Ectodermal cell (in vitro differentiated cells): ENCODE measurements at regions not wholly inside any gene's neighbourhood (a gene's known extent, or its start where the extent isn't known, plus 50 kb on each side); places are given as distances from the start of the nearest gene placed in this dataset.
"Not testable (repeated sequence)": the region's sequence is repeated elsewhere in the genome, so short reads cannot be mapped to it uniquely, and the experiment has no call there.

Experiments
- H3K27ac ChIP-seq: 2 replicates; pipeline ENCODE4 v1.7.0; 2013; ENCODE audit warnings: mild to moderate bottlenecking, low read depth, low read length; ENCODE audit not compliant: insufficient read depth, poor library complexity, severe bottlenecking
- H3K27me3 ChIP-seq: 2 replicates; pipeline ENCODE4 v1.7.0; 2013; ENCODE audit warnings: mild to moderate bottlenecking, low read length; ENCODE audit not compliant: insufficient read depth, control insufficient read depth, poor library complexity, severe bottlenecking
- H3K36me3 ChIP-seq: one replicate; pipeline ENCODE4 v1.7.0; 2013; ENCODE audit warnings: low read length; ENCODE audit not compliant: control insufficient read depth, insufficient read depth
- H3K4me1 ChIP-seq: one replicate; pipeline ENCODE4 v1.7.0; 2013; ENCODE audit warnings: low read length; ENCODE audit not compliant: control insufficient read depth, insufficient read depth
- H3K4me3 ChIP-seq: 2 replicates; pipeline ENCODE4 v1.7.0; 2013; ENCODE audit warnings: low read depth, low read length, control low read depth; ENCODE audit not compliant: insufficient read depth
- H3K9me3 ChIP-seq: 2 replicates; pipeline ENCODE4 v1.7.0; 2013; ENCODE audit warnings: mild to moderate bottlenecking, low read length, moderate library complexity; ENCODE audit not compliant: control insufficient read depth
- WGBS, 2 experiments: methylation state at CpG; one replicate each; pipeline ENCODE4 v1.1.7; 2013; ENCODE audit warnings: missing lambda C conversion rate in 2 of 2; 5-methylcytosine and 5-hydroxymethylcytosine counted together

- H3K9me3 ChIP-seq = no peaks in the 10 kb centered on the region
- H3K27me3 ChIP-seq = peaks cover 16% of the 10 kb centered on the region
- H3K36me3 ChIP-seq = no peaks in the 10 kb centered on the region
- H3K4me1 ChIP-seq = peaks cover 3% of the 10 kb centered on the region
- WGBS, 2 experiments = 92 to 93% methylated on average over 21 of the region's 23 CpGs
- no peak overlapping the region for H3K27ac ChIP-seq
- H3K4me3 ChIP-seq = no peak overlapping the region
Observed at GRCh38 chr5:1638658-1639400, 115.1 kb upstream of the LPCAT1 start.

DNA sequence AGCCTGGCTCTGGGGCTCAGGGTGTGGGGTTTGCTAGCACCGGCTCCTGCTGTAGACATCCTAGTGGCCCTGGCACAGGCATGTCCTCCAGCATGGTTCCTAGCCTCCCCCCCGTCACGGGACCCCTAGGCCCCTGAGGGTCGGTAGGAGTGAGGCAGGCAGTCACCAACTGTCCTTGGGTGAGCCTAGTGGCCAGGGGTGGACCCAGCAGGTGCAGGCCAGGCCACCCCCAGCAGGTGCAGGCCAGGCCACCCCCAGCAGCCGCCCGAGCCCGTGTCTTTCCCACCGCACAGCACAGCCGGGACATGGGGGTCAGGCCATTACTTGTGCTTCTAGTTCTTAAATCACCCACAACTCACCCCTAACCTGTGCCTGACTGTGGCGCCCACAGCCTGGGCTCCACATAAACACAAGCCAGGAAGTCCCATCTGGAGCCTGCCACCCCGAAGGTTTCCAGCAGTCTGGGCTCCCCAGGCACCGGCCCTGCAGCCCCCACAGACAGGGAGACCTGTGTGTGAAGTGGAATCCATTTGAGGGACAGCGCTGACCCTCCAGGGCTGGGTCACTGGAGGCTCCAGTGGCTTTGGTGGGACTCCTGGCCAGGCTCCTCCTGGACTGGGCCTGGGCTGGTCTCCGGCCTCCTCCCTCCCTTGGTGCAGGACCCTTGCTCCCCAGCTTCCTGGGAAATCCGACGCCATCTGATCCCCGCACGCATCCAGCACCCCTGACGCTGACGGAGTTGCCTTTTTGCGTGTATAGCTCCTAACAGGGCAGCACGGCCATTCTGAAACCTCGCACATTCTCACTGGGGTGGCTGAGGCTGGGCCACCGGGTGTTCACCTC, 114.1 kb upstream of the LPCAT1 start:
- H3K27me3 ChIP-seq = peaks cover 6% of the 10 kb centered on the region
- 93 to 95% methylated on average over 24 of the region's 24 CpGs for WGBS, 2 experiments
- H3K9me3 ChIP-seq = no peaks in the 10 kb centered on the region
- no peaks in the 10 kb centered on the region for H3K36me3 ChIP-seq
- H3K27ac ChIP-seq = no peak overlapping the region
- peaks cover 3% of the 10 kb centered on the region for H3K4me1 ChIP-seq
- H3K4me3 ChIP-seq = no peak overlapping the region

DNA sequence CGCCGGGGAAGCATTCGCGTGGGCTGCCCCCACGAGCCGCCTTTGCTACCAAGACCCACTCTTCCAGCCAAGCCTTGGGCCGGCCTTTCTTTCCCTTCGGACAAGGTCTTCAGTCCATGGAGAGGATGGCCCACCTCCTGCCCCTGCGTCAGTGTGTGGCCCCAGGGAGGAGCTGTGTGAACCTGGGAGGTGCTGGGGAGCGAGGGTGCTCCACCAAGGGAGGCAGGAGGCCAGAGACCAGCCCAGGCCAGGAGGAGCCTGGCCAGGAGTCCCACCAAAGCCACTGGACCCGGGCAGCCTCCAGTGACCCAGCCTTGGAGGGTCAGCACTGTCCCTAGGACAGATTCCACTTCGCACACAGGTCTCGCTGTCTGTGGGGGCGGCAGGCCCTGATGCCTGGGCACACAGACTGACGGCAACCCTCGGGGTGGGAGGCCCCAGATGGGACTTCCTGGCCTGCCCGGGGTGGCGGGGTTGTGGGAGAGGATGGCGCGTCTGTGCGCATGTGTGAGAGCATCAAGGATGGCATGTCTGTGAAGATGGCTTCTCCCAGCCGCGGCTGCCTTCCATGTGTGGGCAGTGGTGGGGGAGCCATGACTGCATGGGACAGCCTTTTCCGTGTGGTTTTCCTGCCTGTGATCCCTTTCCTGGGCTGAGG, 113.3 kb upstream of the LPCAT1 start:
- WGBS, 2 experiments = 95% methylated on average over 24 of the region's 24 CpGs
- no peaks in the 10 kb centered on the region for H3K27me3 ChIP-seq

DNA sequence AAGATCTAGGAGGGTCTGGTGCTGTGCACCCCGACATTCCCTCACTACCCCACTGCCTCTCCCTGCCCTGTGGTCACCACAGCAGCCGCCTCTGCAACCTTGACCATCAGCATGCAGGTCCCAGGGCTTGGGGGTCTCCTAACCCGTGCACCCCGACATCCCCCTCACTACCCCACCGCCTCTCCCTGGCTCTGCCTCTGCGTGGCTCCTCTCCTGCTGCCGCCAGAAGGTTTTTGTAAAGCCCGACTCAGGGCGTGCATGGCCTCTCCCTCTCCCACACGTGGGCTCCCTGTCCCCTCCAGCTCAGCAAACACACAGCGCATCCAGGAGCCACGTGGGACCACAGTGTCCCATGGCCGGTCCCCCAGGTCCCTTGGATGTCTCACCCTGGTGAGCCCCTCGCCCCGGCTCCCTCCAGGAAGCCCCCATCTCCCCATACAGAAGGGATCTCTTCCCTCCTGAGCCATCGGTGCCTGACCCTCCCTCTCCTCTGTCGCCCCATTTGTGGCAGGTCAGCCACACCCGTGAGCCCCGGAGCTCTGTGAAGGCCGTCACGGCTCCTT, 112.5 kb upstream of the LPCAT1 start:
- H3K27me3 ChIP-seq, H3K4me3 ChIP-seq: not testable (repeated sequence)
- WGBS, 2 experiments = 93 to 94% methylated on average over 21 of the region's 21 CpGs

More for the DNA sequence above, 113.3 kb upstream of the LPCAT1 start:
- Histone ChIP-seq H3K36me3 (no peaks in the 10 kb centered on the region), H3K27ac (no peak overlapping the region), H3K4me1 (peaks cover 3% of the 10 kb centered on the region), H3K9me3 (no peaks in the 10 kb centered on the region), H3K4me3 (no peak overlapping the region)

GRCh38 chr5:1635477-1635876, 111.7 kb upstream of the LPCAT1 start:
- H3K27me3 ChIP-seq, H3K4me3 ChIP-seq, H3K9me3 ChIP-seq, H3K36me3 ChIP-seq, H3K4me1 ChIP-seq, H3K27ac ChIP-seq: not testable (repeated sequence)
- 74 to 84% methylated on average over 2 of the region's 2 CpGs for WGBS, 2 experiments

More for the DNA sequence above, 112.5 kb upstream of the LPCAT1 start:
- not testable (repeated sequence) for H3K9me3 ChIP-seq, H3K4me1 ChIP-seq, H3K27ac ChIP-seq, H3K36me3 ChIP-seq

DNA sequence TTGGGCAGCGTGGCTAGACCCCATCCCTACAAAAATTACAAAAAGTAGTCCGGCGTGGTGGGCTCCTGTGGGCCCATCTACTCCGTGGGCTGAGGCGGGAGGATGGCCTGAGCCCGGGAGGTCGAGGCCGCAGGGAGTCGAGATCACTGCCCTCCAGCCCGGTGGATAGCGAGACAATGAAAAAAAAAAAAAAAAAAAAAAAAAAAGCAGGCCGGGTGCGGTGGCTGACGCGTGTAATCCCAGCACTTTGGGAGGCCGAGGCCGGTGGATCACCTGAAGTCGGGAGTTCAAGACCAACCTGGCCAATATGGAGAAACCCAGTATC, 110.5 kb upstream of the LPCAT1 start:
- Histone ChIP-seq H3K4me3 (peak overlapping the region; percentile 64), H3K9me3 (no peaks in the 10 kb centered on the region), H3K36me3 (no peaks in the 10 kb centered on the region), H3K27me3 (no peaks in the 10 kb centered on the region), H3K27ac (peak overlapping the region; percentile 63), H3K4me1 (no peaks in the 10 kb centered on the region)
- WGBS, 2 experiments = 83 to 86% methylated on average over 12 to 18 of the region's 18 CpGs

GRCh38 chr5:1633605-1634336, 110.0 kb upstream of the LPCAT1 start:
- 8% methylated on average over 75 of the region's 75 CpGs for WGBS, 2 experiments
- peak overlapping the region; percentile 63 for H3K27ac ChIP-seq

GRCh38 chr5:1631004-1631403, 107.2 kb upstream of the LPCAT1 start:
- not testable (repeated sequence) for H3K4me3 ChIP-seq, H3K27ac ChIP-seq, H3K9me3 ChIP-seq, H3K27me3 ChIP-seq, H3K36me3 ChIP-seq, H3K4me1 ChIP-seq
- WGBS, 2 experiments = 94 to 95% methylated on average over 5 of the region's 5 CpGs

More at GRCh38 chr5:1633605-1634336, 110.0 kb upstream of the LPCAT1 start:
- H3K36me3 ChIP-seq = no peaks in the 10 kb centered on the region
- no peaks in the 10 kb centered on the region for H3K4me1 ChIP-seq
- peak overlapping the region; percentile 64 for H3K4me3 ChIP-seq
- H3K9me3 ChIP-seq = no peaks in the 10 kb centered on the region
- H3K27me3 ChIP-seq = no peaks in the 10 kb centered on the region

DNA sequence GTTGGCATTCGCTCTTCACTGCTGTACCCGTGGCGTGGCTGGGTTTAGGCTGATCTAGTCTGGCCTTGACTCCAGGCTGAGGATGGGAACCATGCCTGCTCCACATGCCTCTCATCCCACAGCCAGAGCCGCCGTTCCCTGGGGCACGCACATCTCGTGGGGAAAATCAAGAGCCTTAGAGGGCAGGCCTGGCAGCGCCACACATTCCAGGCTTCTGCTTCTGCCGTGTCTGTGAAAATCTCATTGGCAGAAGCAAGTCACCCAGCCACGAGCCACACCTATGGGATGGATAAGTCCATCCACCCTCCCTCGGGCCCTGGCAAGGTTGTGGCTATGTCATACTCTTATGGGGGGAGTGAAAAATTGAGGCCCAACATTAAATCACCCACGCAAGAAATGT, 102.6 kb upstream of the LPCAT1 start:
- not testable (repeated sequence) for H3K27me3 ChIP-seq, H3K36me3 ChIP-seq, H3K4me1 ChIP-seq, H3K4me3 ChIP-seq, H3K27ac ChIP-seq, H3K9me3 ChIP-seq
- WGBS, 2 experiments = 94 to 96% methylated on average over 12 of the region's 12 CpGs
